ENCODE measurements at regions not wholly inside any gene's neighbourhood (a gene's known extent, or its start where the extent isn't known, plus 50 kb on each side); places are given as distances from the start of the nearest gene placed in this dataset.

GRCh38 chr3:117743993-117744392 is 1034.4 kb downstream of the TUSC7 start:
- TF ChIP-seq PHF8 (IDR thresholded peaks at IDR 0.05; ENCODE audit: borderline replicate concordance, low read length) (no peak), CTCF (IDR thresholded peaks at IDR 0.05 in 2 of 3, conservative IDR thresholded peaks at IDR 0.05 in 1 of 3; ENCODE audit: insufficient read depth in 2 of 3, low read depth in 1 of 3, low read length in 3 of 3) (no peak), ZFP1 (CRISPR knock-in tag; IDR thresholded peaks at IDR 0.05) (no peak), NFXL1 (CRISPR knock-in tag; IDR thresholded peaks at IDR 0.05) (no peak), GABPB2 (CRISPR knock-in tag; conservative IDR thresholded peaks at IDR 0.05) (no peak), NFRKB (IDR thresholded peaks at IDR 0.05; ENCODE audit: low read depth) (no peak), CHD1 (IDR thresholded peaks at IDR 0.05; ENCODE audit: low read length) (no peak), SRSF7 (optimal IDR thresholded peaks at IDR 0.05; ENCODE audit: low read depth, low read length) (no peak), KDM1A (IDR thresholded peaks at IDR 0.05) (no peak), TBP (optimal IDR thresholded peaks at IDR 0.05; ENCODE audit: low read depth, low read length) (no peak)

All from K562 (cell line).